ENCODE measurements at regions not wholly inside any gene's neighbourhood (a gene's known extent, or its start where the extent isn't known, plus 50 kb on each side); places are given as distances from the start of the nearest gene placed in this dataset.

GRCh38 chr5:68534131-68534940 is 318.8 kb downstream of the PIK3R1 start:
- DNase-seq (ENCODE audit: low spot score), result no peak
- Mint-ChIP-seq H3K27me3 (ENCODE audit: insufficient read depth) (peaks cover 4% of the 10 kb centered on the region), H3K4me3 (no peak overlapping the region), H3K4me1 (ENCODE audit: low read depth) (no peaks in the 10 kb centered on the region), H3K27ac (no peak overlapping the region), H3K36me3 (ENCODE audit: low read depth) (no peaks in the 10 kb centered on the region), H3K9me3 (no peaks in the 10 kb centered on the region)
- intact Hi-C loops (cut with micrococcal nuclease), result no loop called here

DNA sequence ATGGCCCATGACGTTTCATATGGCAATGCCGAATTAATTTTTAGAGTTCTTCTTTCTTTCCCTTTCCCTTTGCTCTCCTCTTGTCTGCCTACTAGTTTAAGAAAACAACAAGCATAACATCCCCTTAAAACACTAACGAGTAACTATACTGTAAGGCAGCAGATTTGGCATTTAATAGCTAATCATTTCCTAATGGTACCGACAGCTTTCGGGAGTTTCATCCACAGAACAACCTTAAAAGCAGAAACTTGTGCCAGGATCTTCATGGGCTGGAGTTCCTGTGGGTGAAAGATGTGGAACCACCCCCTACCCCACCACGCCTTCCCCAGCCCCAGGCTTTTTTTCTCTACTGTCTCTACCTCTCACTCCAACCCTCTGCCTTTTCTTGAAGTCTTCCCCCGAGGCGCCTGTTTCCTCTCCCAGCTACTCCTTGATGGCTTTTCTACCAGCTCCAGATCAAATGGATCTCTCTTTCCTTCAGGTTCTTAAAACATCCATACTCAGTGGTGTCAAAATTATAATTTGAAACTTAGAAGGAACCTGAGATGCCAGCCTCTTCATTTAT is 319.5 kb downstream of the PIK3R1 start:
- H3K27me3 Mint-ChIP-seq (ENCODE audit: insufficient read depth), result peaks cover 6% of the 10 kb centered on the region
- intact Hi-C loops (cut with micrococcal nuclease), result no loop called here

DNA sequence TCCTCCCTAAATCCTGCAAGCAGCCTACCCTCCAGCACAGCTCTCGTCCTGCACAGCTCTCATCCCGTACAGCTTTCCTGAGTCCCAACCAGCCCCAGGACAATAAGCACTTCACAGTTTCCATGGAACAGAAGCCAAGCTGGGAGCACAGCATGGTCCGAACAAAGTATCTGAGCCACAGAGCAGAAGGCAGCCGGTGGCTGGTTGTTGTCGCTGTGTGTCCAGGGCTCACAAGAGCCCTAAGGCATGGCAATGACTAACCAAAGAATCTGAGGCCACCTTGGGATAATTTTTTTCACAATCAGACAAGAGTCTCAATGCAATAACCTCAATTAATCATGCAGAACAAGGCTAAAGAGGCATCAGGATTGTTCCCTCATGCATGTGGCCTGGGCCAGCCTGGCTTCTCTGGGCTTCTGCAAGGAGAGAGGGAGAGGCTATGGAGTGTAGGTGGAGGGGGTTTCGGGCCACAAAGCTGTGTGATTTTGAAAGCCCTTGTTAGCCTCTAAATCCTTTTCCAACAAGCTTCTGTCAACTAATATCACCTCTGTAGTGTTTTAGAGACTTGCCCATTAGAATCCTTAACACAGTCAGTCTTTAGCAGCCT is 323.4 kb downstream of the PIK3R1 start:
- Mint-ChIP-seq H3K9me3 (no peaks in the 10 kb centered on the region), H3K27ac (no peak overlapping the region), H3K27me3 (ENCODE audit: insufficient read depth) (peaks cover 18% of the 10 kb centered on the region), H3K4me1 (ENCODE audit: low read depth) (no peaks in the 10 kb centered on the region), H3K36me3 (ENCODE audit: low read depth) (no peaks in the 10 kb centered on the region), H3K4me3 (no peak overlapping the region)
- intact Hi-C loops (cut with micrococcal nuclease), result no loop called here
- no peak for DNase-seq (ENCODE audit: low spot score)

More for the DNA sequence above, 319.5 kb downstream of the PIK3R1 start:
- DNase-seq (ENCODE audit: low spot score), result no peak
- H3K36me3 Mint-ChIP-seq (ENCODE audit: low read depth), result no peaks in the 10 kb centered on the region
- H3K4me1 Mint-ChIP-seq (ENCODE audit: low read depth), result no peaks in the 10 kb centered on the region
- no peaks in the 10 kb centered on the region for H3K9me3 Mint-ChIP-seq
- no peak overlapping the region for H3K4me3 Mint-ChIP-seq
- no peak overlapping the region for H3K27ac Mint-ChIP-seq

DNA sequence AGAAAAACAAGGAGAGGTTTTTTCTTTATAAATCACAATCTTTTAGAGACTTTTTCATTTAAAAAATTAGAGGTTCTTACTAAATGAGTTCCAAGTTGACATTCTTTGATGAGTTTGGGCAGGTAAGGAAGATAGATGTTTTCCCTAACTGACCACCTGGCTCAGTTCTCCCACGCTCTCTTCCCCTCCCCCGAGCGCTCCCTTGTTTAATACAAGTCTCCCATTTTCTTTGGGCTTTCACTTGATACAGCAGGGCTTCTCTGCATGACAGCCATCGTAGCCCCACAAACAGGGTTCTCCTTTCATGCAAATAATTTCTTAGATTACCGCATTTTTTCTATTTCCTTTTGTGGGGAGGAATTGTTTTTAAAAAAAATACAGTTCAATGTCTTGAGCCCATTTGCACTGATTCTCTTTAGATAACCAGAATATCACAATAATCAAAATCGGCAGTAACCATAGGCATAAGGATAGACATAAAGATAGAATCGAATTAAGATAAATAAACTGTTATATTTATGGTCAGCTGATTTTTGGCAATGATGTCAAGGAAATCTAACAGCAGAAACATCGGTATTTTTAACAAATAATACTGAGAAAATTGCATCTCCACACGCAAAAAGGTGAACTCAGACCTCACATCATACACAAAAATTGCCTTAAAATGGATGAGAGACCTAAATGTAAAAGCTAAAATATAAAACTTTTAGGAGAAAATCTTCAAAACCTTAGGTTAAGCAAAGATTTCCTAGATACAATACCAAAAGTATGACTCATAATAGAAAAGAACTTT is 325.4 kb downstream of the PIK3R1 start:
- no peaks in the 10 kb centered on the region for H3K36me3 Mint-ChIP-seq (ENCODE audit: low read depth)
- intact Hi-C loops (cut with micrococcal nuclease), result loop anchor here (5.0 kb wide), 1 partner anchor 254 kb away; no protein-coding TSS in a partner anchor
- H3K27ac Mint-ChIP-seq, result no peak overlapping the region
- no peak overlapping the region for H3K4me3 Mint-ChIP-seq
- DNase-seq (ENCODE audit: low spot score), result no peak
- H3K4me1 Mint-ChIP-seq (ENCODE audit: low read depth), result no peaks in the 10 kb centered on the region
- H3K27me3 Mint-ChIP-seq (ENCODE audit: insufficient read depth), result peaks cover 15% of the 10 kb centered on the region
- no peaks in the 10 kb centered on the region for H3K9me3 Mint-ChIP-seq

GRCh38 chr5:68542207-68542606 is 326.7 kb downstream of the PIK3R1 start:
- no peak for DNase-seq (ENCODE audit: low spot score)
- no peaks in the 10 kb centered on the region for H3K4me1 Mint-ChIP-seq (ENCODE audit: low read depth)
- H3K4me3 Mint-ChIP-seq, result no peak overlapping the region
- H3K9me3 Mint-ChIP-seq, result no peaks in the 10 kb centered on the region
- intact Hi-C loops (cut with micrococcal nuclease), result loop anchor here (5.0 kb wide), 1 partner anchor 255 kb away; no protein-coding TSS in a partner anchor
- H3K27ac Mint-ChIP-seq, result no peak overlapping the region
- H3K27me3 Mint-ChIP-seq (ENCODE audit: insufficient read depth), result peaks cover 15% of the 10 kb centered on the region
- no peaks in the 10 kb centered on the region for H3K36me3 Mint-ChIP-seq (ENCODE audit: low read depth)

DNA sequence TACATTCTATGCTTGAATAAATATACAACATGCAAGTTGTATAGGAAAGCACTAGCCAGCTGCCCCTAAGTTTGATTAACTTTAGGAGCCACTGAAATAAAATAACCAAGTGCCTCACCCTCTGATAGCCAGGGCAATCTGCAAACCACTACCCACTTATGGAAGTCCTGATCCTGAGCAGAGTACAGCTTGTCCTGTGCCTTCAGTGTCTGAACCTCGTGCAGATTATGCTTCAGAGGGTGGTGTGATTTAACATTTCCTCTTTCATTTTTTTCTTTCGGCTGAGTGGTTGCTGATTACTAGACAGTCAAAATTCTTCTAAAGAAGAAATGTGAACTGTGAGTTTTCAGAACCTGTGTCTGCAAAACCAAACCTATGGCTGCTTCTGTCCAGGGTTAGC is 327.7 kb downstream of the PIK3R1 start:
- H3K27me3 Mint-ChIP-seq (ENCODE audit: insufficient read depth), result peaks cover 15% of the 10 kb centered on the region
- H3K4me3 Mint-ChIP-seq, result no peak overlapping the region
- no peaks in the 10 kb centered on the region for H3K36me3 Mint-ChIP-seq (ENCODE audit: low read depth)
- no peak overlapping the region for H3K27ac Mint-ChIP-seq
- no peaks in the 10 kb centered on the region for H3K9me3 Mint-ChIP-seq
- no peak for DNase-seq (ENCODE audit: low spot score)
- intact Hi-C loops (cut with micrococcal nuclease), result loop anchor here (5.0 kb wide), 1 partner anchor 256 kb away; no protein-coding TSS in a partner anchor
- H3K4me1 Mint-ChIP-seq (ENCODE audit: low read depth), result no peaks in the 10 kb centered on the region

DNA sequence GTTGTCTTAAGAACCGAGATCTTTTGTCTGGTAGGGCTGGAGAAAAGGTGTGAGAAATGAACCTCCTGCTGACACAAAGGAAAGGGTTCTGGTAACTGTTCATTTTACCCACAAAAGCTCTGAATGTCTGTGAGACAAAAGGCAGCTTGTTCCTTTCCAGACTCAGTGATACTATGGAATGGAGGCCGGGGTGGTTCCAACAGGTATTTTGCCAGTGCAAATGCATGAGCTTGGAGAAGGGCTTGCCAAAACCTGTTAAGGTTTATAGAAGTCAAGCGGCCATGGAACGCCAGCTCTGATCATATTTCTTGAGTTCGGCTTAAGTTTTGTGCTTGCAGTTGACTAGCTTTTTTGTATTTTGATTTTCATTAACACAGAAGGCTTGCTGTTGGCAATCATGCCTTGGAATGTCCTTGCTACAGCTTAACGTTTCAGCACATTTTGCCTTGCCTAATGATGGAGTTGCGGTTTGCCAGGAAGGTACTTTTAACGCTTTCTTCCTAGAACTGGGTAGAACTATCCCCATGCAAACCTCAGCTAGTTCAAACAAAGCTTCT is 328.6 kb downstream of the PIK3R1 start:
- Mint-ChIP-seq H3K27ac (no peak overlapping the region), H3K4me1 (ENCODE audit: low read depth) (no peaks in the 10 kb centered on the region), H3K36me3 (ENCODE audit: low read depth) (no peaks in the 10 kb centered on the region), H3K4me3 (no peak overlapping the region), H3K9me3 (no peaks in the 10 kb centered on the region), H3K27me3 (ENCODE audit: insufficient read depth) (peaks cover 15% of the 10 kb centered on the region)
- DNase-seq (ENCODE audit: low spot score), result no peak
- intact Hi-C loops (cut with micrococcal nuclease), result loop anchor here (5.0 kb wide), 1 partner anchor 257 kb away; no protein-coding TSS in a partner anchor

DNA sequence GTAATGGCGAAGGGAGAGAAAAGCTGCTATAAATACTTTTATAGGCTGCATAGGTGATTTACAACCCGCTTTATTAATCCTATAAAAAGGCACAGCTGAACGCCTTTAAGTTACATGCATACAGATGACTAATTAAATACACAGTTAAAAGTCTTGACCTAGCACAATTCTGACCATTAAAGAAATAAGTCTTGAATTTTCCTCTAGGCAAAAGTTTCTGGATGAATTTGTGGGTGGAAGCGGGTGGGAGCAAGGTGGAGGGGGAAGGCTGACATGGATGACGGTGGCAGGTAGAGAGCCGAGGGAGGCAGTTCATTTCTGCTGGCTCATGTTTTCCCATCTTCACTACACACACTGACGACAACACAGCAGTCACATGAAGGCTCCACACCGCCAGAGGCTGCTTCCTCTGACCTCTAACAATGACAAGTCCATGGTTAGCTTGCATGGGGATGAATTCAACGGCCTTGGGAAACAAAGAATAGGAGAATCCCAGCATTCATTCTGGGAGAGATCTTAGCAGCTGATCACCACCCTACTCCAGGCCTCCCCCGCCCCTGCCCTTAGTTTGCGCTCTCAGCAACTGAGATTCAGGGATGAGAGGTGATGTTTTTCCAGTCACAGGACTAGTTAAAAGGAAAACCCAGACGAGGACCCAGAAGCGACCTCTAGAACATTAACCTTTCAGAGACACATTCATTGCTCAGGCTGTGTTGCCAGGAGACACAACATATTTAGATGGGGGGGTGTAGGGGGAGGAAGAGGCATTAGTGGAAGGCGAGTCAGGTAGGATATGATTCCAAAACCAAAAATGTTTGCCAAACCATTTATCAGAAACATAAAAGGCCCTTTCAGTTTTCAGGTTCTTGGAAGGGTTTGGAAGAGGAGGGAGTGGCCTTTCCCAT is 329.3 kb downstream of the PIK3R1 start:
- Mint-ChIP-seq H3K4me1 (ENCODE audit: low read depth) (no peaks in the 10 kb centered on the region), H3K27ac (no peak overlapping the region), H3K27me3 (ENCODE audit: insufficient read depth) (peaks cover 11% of the 10 kb centered on the region), H3K36me3 (ENCODE audit: low read depth) (no peaks in the 10 kb centered on the region), H3K9me3 (no peaks in the 10 kb centered on the region), H3K4me3 (no peak overlapping the region)
- intact Hi-C loops (cut with micrococcal nuclease), result loop anchor here (5.0 kb wide), 1 partner anchor 258 kb away; no protein-coding TSS in a partner anchor
- DNase-seq (ENCODE audit: low spot score), result no peak

- intact Hi-C loops (cut with micrococcal nuclease), result no loop called here
- peaks cover 7% of the 10 kb centered on the region for H3K27me3 Mint-ChIP-seq (ENCODE audit: insufficient read depth)
- no peak for DNase-seq (ENCODE audit: low spot score)
Measured at GRCh38 chr5:68545636-68546295, 330.2 kb downstream of the PIK3R1 start.

DNA sequence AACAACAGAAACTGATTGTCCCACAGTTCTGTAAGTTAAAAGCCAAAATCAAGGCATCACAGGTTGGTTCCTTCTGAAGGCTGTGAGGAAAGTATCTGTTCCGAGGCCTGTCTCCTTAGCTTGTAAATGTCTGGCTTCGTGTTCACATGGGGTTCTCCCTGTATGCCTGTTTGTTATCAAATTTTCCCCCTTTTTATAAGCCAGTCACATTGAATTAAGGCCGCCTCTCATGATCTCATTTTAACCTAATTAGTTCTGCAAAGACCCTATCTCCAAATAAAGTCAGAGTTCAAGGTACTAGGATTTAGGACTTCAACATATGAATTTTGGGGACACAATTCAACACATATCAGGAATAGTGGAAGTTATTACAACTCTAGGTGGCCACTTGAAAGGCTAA is 331.5 kb downstream of the PIK3R1 start:
- peaks cover 3% of the 10 kb centered on the region for H3K27me3 Mint-ChIP-seq (ENCODE audit: insufficient read depth)
- H3K36me3 Mint-ChIP-seq (ENCODE audit: low read depth), result no peaks in the 10 kb centered on the region
- no peaks in the 10 kb centered on the region for H3K4me1 Mint-ChIP-seq (ENCODE audit: low read depth)
- intact Hi-C loops (cut with micrococcal nuclease), result no loop called here
- no peak overlapping the region for H3K4me3 Mint-ChIP-seq
- DNase-seq (ENCODE audit: low spot score), result no peak
- H3K9me3 Mint-ChIP-seq, result no peaks in the 10 kb centered on the region
- H3K27ac Mint-ChIP-seq, result no peak overlapping the region

More at GRCh38 chr5:68545636-68546295, 330.2 kb downstream of the PIK3R1 start:
- H3K4me3 Mint-ChIP-seq, result no peak overlapping the region
- H3K27ac Mint-ChIP-seq, result no peak overlapping the region
- no peaks in the 10 kb centered on the region for H3K4me1 Mint-ChIP-seq (ENCODE audit: low read depth)
- H3K36me3 Mint-ChIP-seq (ENCODE audit: low read depth), result no peaks in the 10 kb centered on the region
- H3K9me3 Mint-ChIP-seq, result no peaks in the 10 kb centered on the region

DNA sequence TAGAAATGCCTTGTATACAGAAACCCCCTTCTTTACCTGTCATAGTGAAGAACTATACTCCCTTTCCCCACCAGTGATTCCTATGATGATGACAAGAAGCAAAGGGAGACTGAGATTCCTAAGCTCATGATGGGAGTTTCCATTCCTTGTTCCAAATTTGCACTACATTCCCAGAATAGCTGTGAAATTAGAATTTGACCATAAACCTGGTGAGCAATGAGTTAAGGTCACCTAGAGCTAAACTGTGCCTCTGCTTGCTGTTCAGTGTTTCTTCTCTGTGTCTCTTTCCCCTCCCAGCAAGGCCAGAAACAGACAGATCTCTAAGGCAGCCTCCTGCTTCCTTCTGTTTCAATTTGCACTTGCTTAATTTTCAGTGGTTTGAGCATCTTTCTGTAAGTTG is 332.1 kb downstream of the PIK3R1 start:
- no peaks in the 10 kb centered on the region for H3K27me3 Mint-ChIP-seq (ENCODE audit: insufficient read depth)
- H3K9me3 Mint-ChIP-seq, result no peaks in the 10 kb centered on the region

More for the DNA sequence above, 332.1 kb downstream of the PIK3R1 start:
- H3K4me1 Mint-ChIP-seq (ENCODE audit: low read depth), result no peaks in the 10 kb centered on the region
- intact Hi-C loops (cut with micrococcal nuclease), result no loop called here
- H3K4me3 Mint-ChIP-seq, result no peak overlapping the region
- no peak for DNase-seq (ENCODE audit: low spot score)
- H3K36me3 Mint-ChIP-seq (ENCODE audit: low read depth), result no peaks in the 10 kb centered on the region
- H3K27ac Mint-ChIP-seq, result no peak overlapping the region
